Activated T-helper 9 cell treated with anti-CD3 and anti-CD28 coated beads, Interleukin-2, amount 50 U/mL, for 16 hours (primary cell): ENCODE measurements at regions not wholly inside any gene's neighbourhood (a gene's known extent, or its start where the extent isn't known, plus 50 kb on each side); places are given as distances from the start of the nearest gene placed in this dataset.

ENCODE experiments used
- DNase-seq: peaks from one replicate; pipeline ENCODE4 v3.0.0-alpha.2; 2020; ENCODE audit warnings: low read depth

- DNase-seq = no peak
Observed at GRCh38 chr6:30806581-30807183, 62.3 kb upstream of the IER3 start.

GRCh38 chr6:30804333-30804732 is 60.0 kb upstream of the IER3 start:
- DNase-seq = no peak

- DNase-seq = no peak
Observed at GRCh38 chr6:30802731-30803130, 58.4 kb upstream of the IER3 start.

GRCh38 chr6:30801950-30802349 is 57.6 kb upstream of the IER3 start:
- DNase-seq = no peak

GRCh38 chr6:30800871-30801270 is 56.5 kb upstream of the IER3 start:
- DNase-seq = no peak

GRCh38 chr6:30799210-30799609 is 54.9 kb upstream of the IER3 start:
- DNase-seq = no peak

- no peak for DNase-seq
Observed at GRCh38 chr6:30798494-30798893, 54.1 kb upstream of the IER3 start.

- DNase-seq = no peak
Observed at GRCh38 chr6:30795549-30796293, 51.4 kb upstream of the IER3 start.
